PFSK-1 (cell line): ENCODE measurements at regions not wholly inside any gene's neighbourhood (a gene's known extent, or its start where the extent isn't known, plus 50 kb on each side); places are given as distances from the start of the nearest gene placed in this dataset.

ENCODE experiments used
- FOXP2 ChIP-seq: optimal IDR thresholded peaks from 2 replicates; pipeline ENCODE3; 2011; ENCODE audit warnings: borderline replicate concordance, control low read depth, inconsistent platforms; ENCODE audit not compliant: insufficient read depth; ENCODE audit errors: extremely low read length, extremely low read depth
- POLR2AphosphoS5 ChIP-seq: IDR thresholded peaks from 2 replicates; pipeline ENCODE4 v1.6.1; 2012; ENCODE audit warnings: low read depth, mild to moderate bottlenecking, control low read depth, low read length, moderate library complexity
- SIN3A ChIP-seq: IDR thresholded peaks from 2 replicates; pipeline ENCODE4 v1.6.1; 2012; ENCODE audit warnings: mild to moderate bottlenecking, low read length, moderate library complexity, borderline replicate concordance; ENCODE audit not compliant: insufficient read depth
- TAF1 ChIP-seq: IDR thresholded peaks from 2 replicates; pipeline ENCODE4 v1.6.1; 2012; ENCODE audit warnings: low read length, control low read depth, borderline replicate concordance; ENCODE audit not compliant: insufficient read depth
- TF ChIP-seq, protein P1 (sequence below), 2 experiments: IDR thresholded peaks; 2 replicates each; pipeline versions ENCODE4 v1.6.1 to v1.8.0; 2011 to 2012; ENCODE audit warnings: low read depth in 2 of 2, low read length in 2 of 2, control low read depth in 1 of 2, inconsistent platforms in 1 of 2, mild to moderate bottlenecking in 1 of 2, moderate library complexity in 1 of 2; ENCODE audit not compliant: insufficient read depth in 1 of 2

DNA sequence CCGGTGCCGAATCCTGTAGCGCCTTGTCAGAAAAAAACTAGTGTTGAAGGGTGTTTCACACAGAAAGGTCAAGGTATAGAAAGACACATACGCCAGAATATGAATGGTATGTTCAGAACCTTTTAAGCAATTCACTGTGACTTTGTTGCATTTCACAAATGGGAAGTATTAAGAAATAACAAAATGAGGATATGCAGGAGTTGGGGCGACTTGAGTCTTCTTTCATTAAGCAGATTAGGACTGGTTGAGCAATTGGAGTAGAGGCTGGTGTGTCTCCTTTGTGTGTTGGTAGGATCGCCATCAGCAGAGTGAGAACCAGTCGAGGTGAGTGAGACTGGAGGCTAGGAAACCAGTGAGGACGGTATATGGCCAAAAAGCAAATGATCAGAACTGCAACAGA, 1454.5 kb upstream of the TENM3 start:
- TF ChIP-seq TAF1 (no peak), POLR2AphosphoS5 (no peak), SIN3A (no peak), FOXP2 (no peak)
- TF ChIP-seq, protein P1, sequence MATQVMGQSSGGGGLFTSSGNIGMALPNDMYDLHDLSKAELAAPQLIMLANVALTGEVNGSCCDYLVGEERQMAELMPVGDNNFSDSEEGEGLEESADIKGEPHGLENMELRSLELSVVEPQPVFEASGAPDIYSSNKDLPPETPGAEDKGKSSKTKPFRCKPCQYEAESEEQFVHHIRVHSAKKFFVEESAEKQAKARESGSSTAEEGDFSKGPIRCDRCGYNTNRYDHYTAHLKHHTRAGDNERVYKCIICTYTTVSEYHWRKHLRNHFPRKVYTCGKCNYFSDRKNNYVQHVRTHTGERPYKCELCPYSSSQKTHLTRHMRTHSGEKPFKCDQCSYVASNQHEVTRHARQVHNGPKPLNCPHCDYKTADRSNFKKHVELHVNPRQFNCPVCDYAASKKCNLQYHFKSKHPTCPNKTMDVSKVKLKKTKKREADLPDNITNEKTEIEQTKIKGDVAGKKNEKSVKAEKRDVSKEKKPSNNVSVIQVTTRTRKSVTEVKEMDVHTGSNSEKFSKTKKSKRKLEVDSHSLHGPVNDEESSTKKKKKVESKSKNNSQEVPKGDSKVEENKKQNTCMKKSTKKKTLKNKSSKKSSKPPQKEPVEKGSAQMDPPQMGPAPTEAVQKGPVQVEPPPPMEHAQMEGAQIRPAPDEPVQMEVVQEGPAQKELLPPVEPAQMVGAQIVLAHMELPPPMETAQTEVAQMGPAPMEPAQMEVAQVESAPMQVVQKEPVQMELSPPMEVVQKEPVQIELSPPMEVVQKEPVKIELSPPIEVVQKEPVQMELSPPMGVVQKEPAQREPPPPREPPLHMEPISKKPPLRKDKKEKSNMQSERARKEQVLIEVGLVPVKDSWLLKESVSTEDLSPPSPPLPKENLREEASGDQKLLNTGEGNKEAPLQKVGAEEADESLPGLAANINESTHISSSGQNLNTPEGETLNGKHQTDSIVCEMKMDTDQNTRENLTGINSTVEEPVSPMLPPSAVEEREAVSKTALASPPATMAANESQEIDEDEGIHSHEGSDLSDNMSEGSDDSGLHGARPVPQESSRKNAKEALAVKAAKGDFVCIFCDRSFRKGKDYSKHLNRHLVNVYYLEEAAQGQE (IDR thresholded peaks at IDR 0.05; ENCODE audit: insufficient read depth in 1 of 2, low read depth in 2 of 2, low read length in 2 of 2), result no peak

DNA sequence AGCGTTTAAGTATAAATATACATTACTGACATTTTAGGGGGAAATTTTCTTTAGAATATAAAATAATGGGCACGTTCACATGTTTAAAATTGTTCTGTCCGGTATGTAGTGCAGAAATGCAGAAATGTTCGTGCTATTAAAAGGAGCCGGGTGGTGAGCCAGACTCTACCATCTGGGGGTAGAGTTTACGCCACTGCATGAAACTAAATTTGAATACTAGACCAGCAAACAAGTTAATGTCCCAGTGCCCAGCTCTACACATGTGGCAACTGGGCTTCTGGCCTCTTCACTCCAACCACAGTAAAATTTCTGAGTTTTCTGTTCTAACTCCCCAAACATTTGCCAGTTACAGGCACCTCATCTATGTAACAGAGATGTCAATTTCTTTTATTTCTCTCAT, 1453.3 kb upstream of the TENM3 start:
- no peak for TF ChIP-seq SIN3A
- TF ChIP-seq FOXP2, result no peak
- TF ChIP-seq, protein P1 (IDR thresholded peaks at IDR 0.05; ENCODE audit: insufficient read depth in 1 of 2, low read depth in 2 of 2, low read length in 2 of 2), result no peak

DNA sequence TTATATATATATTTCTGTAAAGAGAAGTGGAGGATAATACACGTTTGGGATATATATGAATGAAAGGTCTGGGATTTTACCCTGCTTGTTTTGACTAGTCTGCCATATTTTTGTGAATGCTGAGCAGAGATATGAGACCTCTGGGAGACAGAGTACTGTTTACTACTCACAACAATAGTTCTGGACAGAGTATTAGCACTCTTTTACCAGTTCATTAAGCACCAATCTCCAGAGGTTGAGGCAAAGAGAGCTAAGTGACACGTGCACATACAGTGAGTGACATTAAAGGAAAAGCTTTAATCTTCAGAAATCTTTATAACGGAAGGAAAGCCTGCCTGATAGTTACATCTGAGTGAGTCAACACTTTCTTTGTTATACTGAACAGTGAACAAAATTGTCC, 1452.7 kb upstream of the TENM3 start:
- TF ChIP-seq SIN3A (no peak), POLR2AphosphoS5 (no peak), FOXP2 (no peak), TAF1 (no peak)
- TF ChIP-seq, protein P1 (IDR thresholded peaks at IDR 0.05; ENCODE audit: insufficient read depth in 1 of 2, low read depth in 2 of 2, low read length in 2 of 2), result no peak

DNA sequence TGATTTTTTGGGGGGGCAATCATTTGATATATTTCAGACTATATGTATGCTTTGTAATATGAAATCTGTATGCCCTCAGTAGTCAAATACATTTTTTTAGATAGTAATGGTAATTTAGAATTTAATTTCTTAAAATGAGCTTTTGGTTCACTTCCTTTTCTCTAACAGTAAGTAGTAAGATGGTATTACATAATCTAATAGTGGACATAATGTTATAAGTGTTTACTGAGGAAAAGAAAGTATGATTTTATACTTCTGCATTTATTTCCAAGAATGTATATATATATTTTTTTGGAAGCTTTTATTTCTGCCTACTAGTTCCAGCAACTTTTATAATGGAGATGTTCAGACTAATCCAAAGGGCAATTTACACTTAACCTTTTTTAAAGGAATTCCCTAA, 1450.7 kb upstream of the TENM3 start:
- TF ChIP-seq POLR2AphosphoS5, result no peak
- TF ChIP-seq, protein P1 (IDR thresholded peaks at IDR 0.05; ENCODE audit: insufficient read depth in 1 of 2, low read depth in 2 of 2, low read length in 2 of 2), result no peak
- TF ChIP-seq TAF1, result no peak
- no peak for TF ChIP-seq SIN3A
- no peak for TF ChIP-seq FOXP2

GRCh38 chr4:180794333-180794732, 1448.9 kb upstream of the TENM3 start:
- TF ChIP-seq FOXP2 (no peak), TAF1 (no peak), POLR2AphosphoS5 (no peak), SIN3A (no peak)
- TF ChIP-seq, protein P1 (IDR thresholded peaks at IDR 0.05; ENCODE audit: insufficient read depth in 1 of 2, low read depth in 2 of 2, low read length in 2 of 2), result no peak
